ACHN (cell line): ENCODE measurements at regions not wholly inside any gene's neighbourhood (a gene's known extent, or its start where the extent isn't known, plus 50 kb on each side); places are given as distances from the start of the nearest gene placed in this dataset.
"Not testable (repeated sequence)": the region's sequence is repeated elsewhere in the genome, so short reads cannot be mapped to it uniquely, and the experiment has no call there.

ENCODE experiments used
- DNase-seq: peaks from one replicate; pipeline ENCODE4 v3.0.0-alpha.2; 2015
- in situ Hi-C: cut with HindIII; loops from 2 replicates; pipeline ENCODE4 v1.10.0; 2017; ENCODE audit warnings: low sequenced_read_pairs, low pct_ligation_motif_present, low pct_unique_long_range_greater_than_20kb

DNA sequence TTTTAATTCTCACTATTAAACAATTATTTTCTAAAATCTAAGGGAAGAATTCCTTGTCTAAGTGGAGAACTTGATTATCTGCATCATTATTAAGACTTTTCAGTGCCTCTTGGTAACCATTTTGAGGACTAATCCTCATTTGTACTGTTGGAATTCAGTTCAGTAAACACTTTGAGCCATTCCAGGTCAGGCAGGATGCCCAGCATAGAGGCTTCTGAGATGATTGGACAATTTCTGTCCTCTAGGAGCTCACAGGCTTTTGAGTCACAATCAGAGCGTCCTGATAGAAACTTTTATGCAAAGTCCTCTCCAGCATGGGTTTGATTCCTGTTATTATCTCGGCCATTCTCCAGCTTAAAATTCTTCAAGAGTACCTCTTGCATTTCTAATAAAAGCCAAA, 1304.6 kb downstream of the EPHA7 start:
- DNase-seq = no peak
- in situ Hi-C loops = no loop called here

GRCh38 chr6:92114091-92114675, 1305.2 kb downstream of the EPHA7 start:
- in situ Hi-C loops = no loop called here
- DNase-seq = no peak

GRCh38 chr6:92111386-92111785, 1308.0 kb downstream of the EPHA7 start:
- DNase-seq = no peak
- in situ Hi-C loops = no loop called here

DNA sequence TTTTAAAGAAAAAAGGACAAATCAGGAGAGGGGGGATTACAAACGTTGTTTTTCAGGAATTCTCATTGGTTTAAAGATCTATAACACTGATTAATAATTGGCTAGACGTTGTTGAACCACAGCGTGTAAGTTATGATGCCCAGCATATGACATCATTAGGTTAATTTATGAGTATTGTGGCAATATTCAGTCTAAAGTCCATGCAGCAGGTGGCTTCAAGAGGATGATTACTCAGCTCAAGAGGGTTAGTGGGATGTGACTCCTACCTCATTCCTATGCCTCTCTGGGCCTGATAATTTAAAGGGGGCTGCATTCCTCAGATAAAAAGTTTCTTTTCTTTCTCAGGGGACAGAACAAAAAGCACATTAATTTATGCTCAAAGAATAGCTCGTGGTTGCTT, 1309.0 kb downstream of the EPHA7 start:
- in situ Hi-C loops = no loop called here
- DNase-seq = peak; percentile 18

DNA sequence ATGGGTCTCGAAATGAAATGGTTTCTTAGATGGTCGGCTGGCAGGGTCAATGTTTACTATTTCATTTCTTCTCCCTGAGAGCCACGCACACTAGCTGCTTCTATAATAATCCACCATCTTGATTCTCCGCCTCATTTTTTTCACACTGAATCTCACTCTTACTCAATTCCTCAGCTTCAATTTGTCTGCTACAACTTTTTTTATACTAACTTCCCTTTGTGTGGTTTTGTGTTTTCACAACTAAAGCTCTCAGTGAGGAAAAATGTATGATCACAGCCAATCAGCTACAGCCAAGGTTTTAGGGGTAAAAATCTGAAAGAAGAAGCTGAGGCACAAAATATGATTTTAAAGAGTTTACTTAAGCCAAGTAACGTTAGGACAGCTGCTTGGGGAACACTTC, 1309.4 kb downstream of the EPHA7 start:
- in situ Hi-C loops = no loop called here
- no peak for DNase-seq

DNA sequence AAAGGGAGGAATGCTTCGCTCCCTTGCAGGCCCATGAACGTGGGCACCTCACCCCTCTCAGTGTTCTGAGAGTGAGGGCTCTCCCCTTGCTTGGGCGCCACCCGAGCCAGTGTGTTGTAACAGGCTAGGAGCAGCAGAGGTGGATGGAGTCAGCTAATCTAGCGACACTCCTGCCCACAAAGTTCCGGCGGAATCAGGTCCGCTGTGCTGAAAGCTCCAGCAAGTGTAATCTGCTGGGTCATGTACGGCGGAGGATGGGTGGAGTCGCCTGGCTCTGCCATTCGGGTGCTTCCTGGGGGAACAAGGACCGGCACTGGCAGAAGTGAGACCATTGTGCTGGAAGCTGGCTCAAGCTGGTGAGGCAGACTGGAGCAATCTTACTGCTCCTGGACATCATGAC, 1310.1 kb downstream of the EPHA7 start:
- DNase-seq = no peak
- in situ Hi-C loops = no loop called here

DNA sequence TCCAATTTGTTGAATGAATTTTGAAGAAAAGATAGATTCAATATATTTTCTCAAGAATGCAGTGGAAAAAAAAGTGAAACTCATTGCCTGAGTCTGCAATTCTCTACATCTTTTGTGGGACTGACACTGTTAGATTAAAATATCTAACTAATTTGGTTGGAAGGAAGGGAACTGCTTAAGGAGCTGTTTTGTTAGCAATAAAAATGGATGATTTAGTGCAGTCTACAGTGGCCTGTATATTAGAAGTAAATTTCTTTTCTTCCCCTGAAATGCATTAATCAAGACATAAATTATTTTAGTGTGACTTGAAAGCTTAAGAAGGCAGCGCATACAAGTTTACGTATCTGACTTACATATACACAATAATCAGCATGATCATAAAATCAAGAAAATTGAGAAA, 1332.6 kb downstream of the EPHA7 start:
- in situ Hi-C loops = no loop called here
- DNase-seq = no peak

- in situ Hi-C loops, DNase-seq: not testable (repeated sequence)
These were observed 1335.4 kb downstream of the EPHA7 start for GRCh38 chr6:92083914-92084313.

DNA sequence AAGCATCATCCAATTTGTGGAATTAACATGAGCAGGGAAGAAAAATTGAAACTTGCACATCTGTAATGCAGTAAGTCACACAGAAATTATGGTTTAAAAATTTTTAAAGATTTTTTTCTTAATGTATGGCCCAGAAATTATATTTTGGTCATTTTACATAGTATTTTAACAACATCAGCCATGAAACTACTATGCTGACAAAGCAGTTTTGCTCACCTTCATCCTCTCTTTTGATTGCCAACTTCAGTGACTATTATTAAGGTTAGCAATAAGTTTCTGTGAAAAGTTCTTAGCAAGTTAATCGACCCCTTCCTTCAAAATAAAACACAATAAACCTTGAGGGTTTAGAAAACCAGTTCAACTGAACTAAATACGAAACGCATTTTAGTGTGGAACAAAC, 1347.0 kb downstream of the EPHA7 start:
- in situ Hi-C loops = no loop called here
- no peak for DNase-seq

DNA sequence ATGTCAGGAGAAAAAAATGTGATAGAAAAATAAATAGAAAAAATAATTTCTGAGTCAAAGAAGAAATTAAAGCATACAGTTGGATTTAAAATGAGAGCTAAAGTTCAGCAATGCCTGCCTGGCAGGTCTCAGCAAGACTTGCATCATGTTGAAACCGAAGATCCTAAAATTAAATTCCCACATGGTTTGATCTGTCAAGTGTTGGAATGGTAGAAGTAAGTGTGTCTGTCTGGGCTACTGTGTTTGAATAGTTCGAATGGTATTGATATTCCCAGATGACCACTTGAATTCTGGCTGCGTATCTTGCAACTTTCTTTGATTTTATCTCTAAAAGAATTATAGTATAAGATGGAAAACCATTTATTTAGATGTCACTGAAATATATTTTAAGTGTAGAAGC, 1349.6 kb downstream of the EPHA7 start:
- no peak for DNase-seq
- in situ Hi-C loops = no loop called here

- DNase-seq = no peak
These were observed 1366.8 kb downstream of the EPHA7 start for GRCh38 chr6:92052513-92052912.

GRCh38 chr6:92050216-92050615, 1369.1 kb downstream of the EPHA7 start:
- in situ Hi-C loops = no loop called here
- DNase-seq = no peak

More at GRCh38 chr6:92052513-92052912, 1366.8 kb downstream of the EPHA7 start:
- in situ Hi-C loops = no loop called here

GRCh38 chr6:92047860-92048259, 1371.5 kb downstream of the EPHA7 start:
- no peak for DNase-seq
- in situ Hi-C loops = no loop called here

- in situ Hi-C loops = no loop called here
- no peak for DNase-seq
These were observed 1372.1 kb downstream of the EPHA7 start for GRCh38 chr6:92047152-92047850.

DNA sequence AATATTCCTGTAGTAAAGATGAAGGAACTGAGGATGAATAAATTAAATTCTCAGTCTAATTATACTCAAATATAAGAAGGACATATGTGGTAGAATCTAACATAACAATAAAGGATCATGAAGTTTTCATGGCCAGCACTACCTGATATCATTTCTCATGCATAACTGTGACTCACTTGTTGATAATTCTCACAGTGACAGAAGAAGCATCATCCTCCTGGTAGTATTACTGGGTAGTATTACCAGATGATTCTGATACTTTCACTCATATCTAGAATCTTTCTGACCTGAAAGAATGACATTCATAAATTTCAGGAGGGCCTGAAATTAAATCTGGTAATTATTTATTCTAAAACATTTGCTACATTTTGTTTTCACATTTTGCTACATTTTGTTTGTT, 1375.0 kb downstream of the EPHA7 start:
- in situ Hi-C loops = no loop called here
- no peak for DNase-seq

GRCh38 chr6:92043777-92044176, 1375.6 kb downstream of the EPHA7 start:
- DNase-seq = no peak
- in situ Hi-C loops = no loop called here

DNA sequence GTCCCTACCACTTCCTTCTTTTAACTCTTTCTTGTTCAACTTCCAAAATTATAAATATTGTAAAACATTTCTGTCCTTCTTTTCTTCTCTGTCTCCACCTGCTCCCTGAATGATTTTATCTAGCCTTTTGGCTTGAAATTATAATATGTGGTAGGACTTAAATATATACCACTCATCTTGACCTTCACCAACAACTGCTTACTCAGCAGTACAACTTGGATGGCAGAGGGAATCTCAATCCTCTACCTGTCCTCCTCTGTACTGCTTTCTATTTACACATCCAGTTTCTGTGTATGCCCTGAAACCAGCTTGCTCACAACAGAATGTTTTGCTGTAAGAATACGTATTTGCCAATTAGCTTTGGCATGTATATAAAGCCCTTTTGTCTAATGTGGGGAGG, 1392.5 kb downstream of the EPHA7 start:
- in situ Hi-C loops = no loop called here
- no peak for DNase-seq

DNA sequence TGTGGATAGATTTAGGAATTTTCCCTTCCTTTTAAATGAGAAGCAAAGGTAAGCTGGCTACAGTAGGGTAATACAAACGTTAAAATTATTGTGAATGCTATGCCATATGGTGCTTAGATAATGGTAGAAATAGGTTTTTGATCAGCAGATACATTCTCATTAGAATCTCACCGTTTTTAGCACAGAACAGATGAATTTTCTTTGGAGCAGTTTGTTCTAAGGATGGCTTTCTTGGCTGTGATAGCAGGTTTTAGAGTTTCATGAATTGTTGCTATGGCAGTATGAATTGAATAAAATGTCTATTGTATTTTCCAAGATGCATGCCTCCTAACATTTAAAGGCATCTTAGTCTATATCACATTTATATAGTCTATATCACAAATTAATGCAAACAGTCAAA, 1394.5 kb downstream of the EPHA7 start:
- in situ Hi-C loops = no loop called here
- no peak for DNase-seq

DNA sequence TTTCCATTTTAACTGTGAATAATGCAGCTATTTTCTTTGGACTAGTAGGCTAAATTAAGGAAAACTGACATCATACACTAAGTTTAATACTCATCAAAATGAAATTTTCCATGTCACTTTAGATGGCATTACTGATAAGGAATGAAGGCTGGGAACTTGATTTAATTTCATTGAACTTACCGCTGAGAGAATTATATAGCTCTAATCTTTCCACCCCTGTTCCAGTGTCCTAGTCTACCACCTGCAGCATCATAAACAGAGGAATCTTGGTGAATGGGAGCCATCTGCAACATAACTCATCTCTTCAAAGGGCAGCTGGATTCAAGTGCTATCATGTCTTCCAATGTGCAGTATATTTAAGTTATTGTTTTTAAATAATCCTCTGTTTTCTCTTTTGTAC, 1395.2 kb downstream of the EPHA7 start:
- in situ Hi-C loops = no loop called here
- DNase-seq = no peak

DNA sequence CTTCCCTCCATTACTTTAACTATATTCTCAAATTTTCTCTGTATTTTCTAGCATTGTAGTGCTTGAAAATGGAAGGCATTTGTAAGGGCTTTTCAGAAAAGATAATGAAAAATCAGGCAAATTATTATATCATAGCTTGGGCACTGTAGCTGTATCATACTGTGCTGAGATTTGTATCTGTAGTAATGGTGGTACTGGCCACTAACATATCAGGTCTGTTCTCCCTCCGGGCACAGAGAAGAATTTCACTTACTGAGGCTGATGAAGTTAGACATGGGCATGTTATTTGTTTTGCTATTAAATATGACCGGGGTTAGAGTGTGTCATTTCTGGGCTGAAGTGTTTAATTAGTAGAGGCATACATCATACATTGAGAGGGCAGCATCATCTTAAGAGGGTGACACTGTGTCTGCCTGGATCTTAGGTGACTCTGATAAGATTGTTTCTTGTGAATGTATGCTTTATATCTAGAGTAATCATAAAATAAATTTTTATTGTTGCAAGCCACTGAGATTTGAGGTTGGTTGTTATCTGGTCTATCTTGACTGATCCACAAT, 1395.9 kb downstream of the EPHA7 start:
- DNase-seq = no peak
- in situ Hi-C loops = no loop called here
